ENCODE measurements at regions not wholly inside any gene's neighbourhood (a gene's known extent, or its start where the extent isn't known, plus 50 kb on each side); places are given as distances from the start of the nearest gene placed in this dataset.
A peak's percentile ranks its signal among the peaks of the same experiment; 100 is the strongest.

DNA sequence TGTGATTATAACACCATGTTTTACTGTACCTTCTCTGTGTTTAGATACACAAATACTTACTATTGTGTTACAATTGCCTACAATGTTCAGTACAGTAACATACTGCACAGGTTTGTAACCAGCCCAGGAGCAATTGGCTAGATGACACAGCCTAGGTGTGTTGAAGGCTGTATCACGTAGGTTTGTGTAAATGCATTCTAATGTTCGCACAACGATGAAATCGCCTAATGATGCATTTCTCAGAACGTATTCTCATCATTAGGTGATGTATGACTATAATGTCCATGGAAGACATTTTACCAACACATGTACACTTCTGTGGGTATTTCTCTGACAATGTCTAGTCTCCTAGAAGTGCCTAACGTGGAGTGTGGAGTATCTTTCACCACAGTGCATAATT lies 165.9 kb upstream of the KLF7 start:
- peaks cover 46% of the 10 kb centered on the region for H3K4me1 ChIP-seq (ENCODE audit: insufficient read depth)
- DNase-seq = no peak
- no peaks in the 10 kb centered on the region for H3K9me3 ChIP-seq (ENCODE audit: low read depth)
- H3K27me3 ChIP-seq (replicated peaks; ENCODE audit: insufficient read depth) = no peaks in the 10 kb centered on the region
- no peaks in the 10 kb centered on the region for H3K36me3 ChIP-seq (ENCODE audit: low read depth)
- H3K9me2 ChIP-seq (ENCODE audit: insufficient read depth) = no peaks in the 10 kb centered on the region
- H3K79me2 ChIP-seq (ENCODE audit: insufficient read depth) = no peaks in the 10 kb centered on the region
- H4K20me1 ChIP-seq (ENCODE audit: insufficient read depth) = no peaks in the 10 kb centered on the region
- in situ Hi-C loops (cut with MboI) = no loop called here
- TF ChIP-seq EZH2phosphoT487 (IDR thresholded peaks at IDR 0.05; ENCODE audit: insufficient read depth, low read depth) (no peak), EZH2 (IDR thresholded peaks at IDR 0.05; ENCODE audit: insufficient read depth, poor library complexity, severe bottlenecking) (no peak)
- H2AFZ ChIP-seq = no peak overlapping the region
- no peak overlapping the region for H3K4me2 ChIP-seq (ENCODE audit: unreplicated experiment)
- 93 to 95% methylated on average over 6 of the region's 6 CpGs for WGBS, 2 experiments (ENCODE audit: low coverage in 1 of 2, low lambda C conversion rate in 2 of 2, missing lambda C conversion rate in 2 of 2)
- peaks cover 40% of the 10 kb centered on the region for H3F3A ChIP-seq (ENCODE audit: insufficient read depth)
- H3K4me3 ChIP-seq = no peak overlapping the region
- peak overlapping the region; percentile 86; the same call in 1 of the 2 replicates for H3K27ac ChIP-seq
- H3K9ac ChIP-seq = no peak overlapping the region

- DNase-seq = no peak
These were observed 166.9 kb upstream of the KLF7 start for GRCh38 chr2:207332480-207333212.

DNA sequence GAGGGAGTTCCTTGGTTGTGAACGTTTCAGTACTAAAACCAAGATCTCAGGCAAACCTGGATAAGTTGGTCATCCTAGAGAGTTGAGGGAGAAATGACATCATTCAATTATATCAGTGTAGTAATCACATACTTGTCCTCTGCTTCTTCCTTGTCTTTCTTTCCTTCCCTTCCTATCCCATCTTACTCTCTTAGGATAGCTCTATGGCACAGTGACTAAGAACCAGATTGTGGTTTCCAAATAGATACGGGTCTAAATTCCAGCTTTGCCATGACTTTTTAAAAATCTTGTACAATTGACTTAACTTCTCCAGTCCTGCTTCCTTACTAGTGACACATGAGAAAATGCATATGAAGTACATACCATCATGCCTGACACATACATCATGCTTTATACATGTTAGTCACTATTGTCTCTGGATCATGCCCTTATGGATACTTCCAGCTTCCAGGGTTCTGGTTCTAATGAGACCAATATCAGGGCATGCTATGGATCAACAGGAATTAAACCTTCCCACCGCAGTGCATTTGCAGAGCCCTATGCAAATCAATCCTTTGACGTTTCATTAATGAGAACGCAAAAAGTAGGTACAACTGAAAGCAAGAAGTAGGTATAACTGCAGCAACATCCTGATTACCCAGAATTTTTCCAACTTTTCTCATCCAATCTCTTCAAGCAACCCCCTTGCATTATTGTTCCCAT lies 168.0 kb upstream of the KLF7 start:
- peak overlapping the region; percentile 67 for H2AFZ ChIP-seq
- TF ChIP-seq EZH2 (IDR thresholded peaks at IDR 0.05; ENCODE audit: insufficient read depth, poor library complexity, severe bottlenecking) = no peak

More at GRCh38 chr2:207332480-207333212, 166.9 kb upstream of the KLF7 start:
- no peaks in the 10 kb centered on the region for H3K36me3 ChIP-seq (ENCODE audit: low read depth)
- H3K27me3 ChIP-seq (replicated peaks; ENCODE audit: insufficient read depth) = no peaks in the 10 kb centered on the region
- no peak overlapping the region for H3K9ac ChIP-seq
- H3K4me3 ChIP-seq = no peak overlapping the region
- no peaks in the 10 kb centered on the region for H3K9me3 ChIP-seq (ENCODE audit: low read depth)
- no peak overlapping the region for H3K4me2 ChIP-seq (ENCODE audit: unreplicated experiment)
- H3K4me1 ChIP-seq (ENCODE audit: insufficient read depth) = peaks cover 50% of the 10 kb centered on the region
- no peak overlapping the region for H2AFZ ChIP-seq
- in situ Hi-C loops (cut with MboI) = no loop called here
- H3K9me2 ChIP-seq (ENCODE audit: insufficient read depth) = no peaks in the 10 kb centered on the region
- H3F3A ChIP-seq (ENCODE audit: insufficient read depth) = peaks cover 40% of the 10 kb centered on the region
- H3K79me2 ChIP-seq (ENCODE audit: insufficient read depth) = no peaks in the 10 kb centered on the region
- H3K27ac ChIP-seq = peak overlapping the region; percentile 99; the same call in 1 of the 2 replicates
- WGBS, 2 experiments (ENCODE audit: low coverage in 1 of 2, low lambda C conversion rate in 2 of 2, missing lambda C conversion rate in 2 of 2) = 84 to 93% methylated on average over 3 of the region's 3 CpGs
- TF ChIP-seq EZH2phosphoT487 (IDR thresholded peaks at IDR 0.05; ENCODE audit: insufficient read depth, low read depth) = no peak
- TF ChIP-seq EZH2 (IDR thresholded peaks at IDR 0.05; ENCODE audit: insufficient read depth, poor library complexity, severe bottlenecking) = no peak
- no peaks in the 10 kb centered on the region for H4K20me1 ChIP-seq (ENCODE audit: insufficient read depth)

DNA sequence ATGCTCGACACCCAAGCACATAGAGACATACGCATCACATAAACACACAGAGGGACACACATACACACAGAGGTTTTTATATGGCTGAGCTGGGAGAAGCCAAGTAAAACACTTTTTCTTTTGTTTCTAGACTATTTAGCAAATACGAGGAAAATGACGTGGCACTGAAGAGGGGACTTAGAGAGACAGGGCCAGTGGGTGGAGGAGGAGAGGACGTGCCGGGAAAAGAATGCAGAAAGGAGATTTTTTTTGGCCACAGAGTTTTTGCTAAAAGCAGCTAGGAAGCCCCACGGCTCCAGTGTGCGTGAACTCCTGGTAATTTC lies 168.5 kb upstream of the KLF7 start:
- H3K9ac ChIP-seq = peak overlapping the region; percentile 86
- H3K4me3 ChIP-seq = peak overlapping the region; percentile 68
- H3F3A ChIP-seq (ENCODE audit: insufficient read depth) = peaks cover 40% of the 10 kb centered on the region
- H3K9me3 ChIP-seq (ENCODE audit: low read depth) = no peaks in the 10 kb centered on the region
- H3K27me3 ChIP-seq (replicated peaks; ENCODE audit: insufficient read depth) = no peaks in the 10 kb centered on the region
- no peaks in the 10 kb centered on the region for H3K9me2 ChIP-seq (ENCODE audit: insufficient read depth)
- H3K4me1 ChIP-seq (ENCODE audit: insufficient read depth) = peaks cover 55% of the 10 kb centered on the region
- H3K4me2 ChIP-seq (ENCODE audit: unreplicated experiment) = peak overlapping the region; percentile 87
- in situ Hi-C loops (cut with MboI) = no loop called here
- TF ChIP-seq EZH2phosphoT487 (IDR thresholded peaks at IDR 0.05; ENCODE audit: insufficient read depth, low read depth) (no peak), EZH2 (IDR thresholded peaks at IDR 0.05; ENCODE audit: insufficient read depth, poor library complexity, severe bottlenecking) (no peak)
- peak overlapping the region; percentile 67 for H2AFZ ChIP-seq
- H4K20me1 ChIP-seq (ENCODE audit: insufficient read depth) = no peaks in the 10 kb centered on the region
- no peaks in the 10 kb centered on the region for H3K36me3 ChIP-seq (ENCODE audit: low read depth)
- no peaks in the 10 kb centered on the region for H3K79me2 ChIP-seq (ENCODE audit: insufficient read depth)
- 12 to 14% methylated on average over 7 to 8 of the region's 8 CpGs for WGBS, 2 experiments (ENCODE audit: low coverage in 1 of 2, low lambda C conversion rate in 2 of 2, missing lambda C conversion rate in 2 of 2)
- H3K27ac ChIP-seq = peak overlapping the region; percentile 99
- DNase-seq = no peak

More for the DNA sequence above, 168.0 kb upstream of the KLF7 start:
- 51 to 56% methylated on average over 5 of the region's 5 CpGs for WGBS, 2 experiments (ENCODE audit: low coverage in 1 of 2, low lambda C conversion rate in 2 of 2, missing lambda C conversion rate in 2 of 2)
- Histone ChIP-seq H3F3A (ENCODE audit: insufficient read depth) (peaks cover 40% of the 10 kb centered on the region), H3K9ac (peak overlapping the region; percentile 86), H4K20me1 (ENCODE audit: insufficient read depth) (no peaks in the 10 kb centered on the region), H3K9me3 (ENCODE audit: low read depth) (no peaks in the 10 kb centered on the region), H3K27me3 (replicated peaks; ENCODE audit: insufficient read depth) (no peaks in the 10 kb centered on the region), H3K79me2 (ENCODE audit: insufficient read depth) (no peaks in the 10 kb centered on the region), H3K4me3 (peak overlapping the region; percentile 68), H3K4me2 (ENCODE audit: unreplicated experiment) (peak overlapping the region; percentile 87), H3K9me2 (ENCODE audit: insufficient read depth) (no peaks in the 10 kb centered on the region), H3K36me3 (ENCODE audit: low read depth) (no peaks in the 10 kb centered on the region), H3K4me1 (ENCODE audit: insufficient read depth) (peaks cover 55% of the 10 kb centered on the region), H3K27ac (peak overlapping the region; percentile 99)
- in situ Hi-C loops (cut with MboI) = no loop called here
- peak; percentile 54 for DNase-seq
